SK-N-SH (cell line): ENCODE measurements at regions not wholly inside any gene's neighbourhood (a gene's known extent, or its start where the extent isn't known, plus 50 kb on each side); places are given as distances from the start of the nearest gene placed in this dataset.

Experiments used
- CTCF ChIA-PET: fragments of 300-600, 350-600 bp; formaldehyde crosslinking; extraction: SDS; loops from one replicate; lab custom pipeline; 2021; lab: Yijun Ruan, JAX
- POLR2A ChIA-PET: fragments of 350-600 bp; sonication (Branson Sonifier 250); formaldehyde crosslinking; extraction: SDS; loops from one replicate; lab custom pipeline; 2020; ENCODE audit warnings: antibody characterized with exemption, inconsistent platforms; lab: Yijun Ruan, JAX
- DNase-seq: peaks from one replicate; pipeline ENCODE4 v3.0.0; 2012
- H2AFZ ChIP-seq: fragments of 200-600 bp; sonication (generic); 2 replicates; pipeline ENCODE4 v1.8.1; 2016; ENCODE audit warnings: antibody characterized with exemption, mild to moderate bottlenecking, low read depth
- H3F3A ChIP-seq: fragments of 200-600 bp; sonication (generic); replicated peaks from 2 replicates; pipeline ENCODE3; 2016; ENCODE audit warnings: antibody characterized with exemption, mild to moderate bottlenecking; ENCODE audit not compliant: insufficient read depth
- H3K27ac ChIP-seq, 2 experiments: fragments of 200-500 bp in 1 of 2; fragments of 200-600 bp in 1 of 2; sonication (Bioruptor generic) in 1 of 2; sonication (generic), shearing (Covaris generic) in 1 of 2; 2 replicates each; pipeline versions ENCODE4 v1.5.1 to v1.6.1; 2014 to 2016; ENCODE audit warnings: low read depth in 2 of 2, inconsistent platforms in 1 of 2, low read length in 1 of 2, mild to moderate bottlenecking in 1 of 2, mixed read lengths in 1 of 2
- H3K27me3 ChIP-seq: fragments of 200-600 bp; sonication (generic), shearing (Covaris generic); 2 replicates; pipeline ENCODE4 v1.6.1; 2016; ENCODE audit warnings: mixed run types; ENCODE audit not compliant: insufficient read depth
- H3K36me3 ChIP-seq, 2 experiments: fragments of 200-500 bp in 1 of 2; fragments of 200-600 bp in 1 of 2; sonication (Bioruptor generic) in 1 of 2; sonication (generic) in 1 of 2; replicated peaks in 1 of 2; 2 replicates each; pipeline versions ENCODE3 to v1.5.1; 2014 to 2016; ENCODE audit warnings: low read length in 1 of 2, mild to moderate bottlenecking in 1 of 2; ENCODE audit not compliant: insufficient read depth in 2 of 2, control insufficient read depth in 1 of 2
- H3K4me1 ChIP-seq, 2 experiments: fragments of 200-500 bp in 1 of 2; fragments of 200-600 bp in 1 of 2; sonication (Bioruptor generic) in 1 of 2; sonication (generic), shearing (Covaris generic) in 1 of 2; 2 replicates each; pipeline versions ENCODE4 v1.5.1 to v1.6.1; 2014 to 2016; ENCODE audit warnings: low read depth in 1 of 2, low read length in 1 of 2, mixed run types in 1 of 2; ENCODE audit not compliant: insufficient read depth in 2 of 2, control insufficient read depth in 1 of 2
- H3K4me2 ChIP-seq: fragments of 200-600 bp; sonication (generic), shearing (Covaris generic); 2 replicates; pipeline ENCODE4 v1.6.1; 2017; ENCODE audit warnings: mixed run types
- H3K4me3 ChIP-seq, 2 experiments: fragments of 200-500 bp in 1 of 2; fragments of 200-600 bp in 1 of 2; sonication (Bioruptor generic) in 1 of 2; sonication (generic), shearing (Covaris generic) in 1 of 2; 2 replicates each; pipeline versions ENCODE4 v1.5.1 to v1.8.1; 2014 to 2016; ENCODE audit warnings: low read depth in 2 of 2, inconsistent platforms in 1 of 2, low read length in 1 of 2, mild to moderate bottlenecking in 1 of 2, mixed read lengths in 1 of 2, moderate library complexity in 1 of 2
- H3K79me2 ChIP-seq: fragments of 200-600 bp; sonication (generic); 2 replicates; pipeline ENCODE4 v1.8.1; 2017; ENCODE audit warnings: mild to moderate bottlenecking; ENCODE audit not compliant: insufficient read depth
- H3K9ac ChIP-seq: fragments of 200-600 bp; sonication (generic); 2 replicates; pipeline ENCODE4 v1.6.1; 2017; ENCODE audit warnings: mixed run types
- H3K9me2 ChIP-seq: fragments of 200-600 bp; sonication (generic); 2 replicates; pipeline ENCODE4 v1.6.1; 2017; ENCODE audit warnings: mixed run types
- H3K9me3 ChIP-seq: fragments of 200-600 bp; sonication (generic); 2 replicates; pipeline ENCODE4 v1.6.1; 2017; ENCODE audit warnings: mixed run types, mild to moderate bottlenecking, moderate library complexity
- H4K20me1 ChIP-seq: fragments of 200-600 bp; sonication (generic); 2 replicates; pipeline ENCODE4 v1.6.1; 2017; ENCODE audit warnings: mild to moderate bottlenecking, mixed run types; ENCODE audit not compliant: insufficient read depth
- EP300 ChIP-seq, 2 experiments: IDR thresholded peaks; 2 replicates each; pipeline versions ENCODE4 v1.4.0 to v1.6.1; 2012; ENCODE audit warnings: borderline replicate concordance in 1 of 2, low read depth in 1 of 2, low read length in 1 of 2
- EZH2phosphoT487 ChIP-seq: fragments of 200-600 bp; sonication (generic); IDR thresholded peaks from 2 replicates; pipeline ENCODE4 v1.6.1; 2017; ENCODE audit warnings: low read depth, mixed run types, mild to moderate bottlenecking, antibody characterized with exemption, moderate library complexity, borderline replicate concordance
- GABPA ChIP-seq: IDR thresholded peaks from 2 replicates; pipeline ENCODE4 v1.4.0; 2012; ENCODE audit warnings: low read depth, mild to moderate bottlenecking
- JUND ChIP-seq: IDR thresholded peaks from 2 replicates; pipeline ENCODE4 v1.4.0; 2012
- MAX ChIP-seq: IDR thresholded peaks from 2 replicates; pipeline ENCODE4 v1.4.0; 2012; ENCODE audit warnings: low read depth
- MEF2A ChIP-seq: IDR thresholded peaks from 2 replicates; pipeline ENCODE4 v1.4.0; 2012; ENCODE audit warnings: low read depth, borderline replicate concordance
- NRF1 ChIP-seq: IDR thresholded peaks from 2 replicates; pipeline ENCODE4 v1.6.1; 2012; ENCODE audit warnings: low read depth, mild to moderate bottlenecking, low read length
- PBX3 ChIP-seq: IDR thresholded peaks from 2 replicates; pipeline ENCODE4; 2012
- RAD21 ChIP-seq: IDR thresholded peaks from 2 replicates; pipeline ENCODE4 v1.6.1; 2012; ENCODE audit warnings: mild to moderate bottlenecking, low read length
- SMC3 ChIP-seq: IDR thresholded peaks from 2 replicates; pipeline ENCODE4 v1.6.1; 2012; ENCODE audit warnings: low read depth, low read length, improper control_type of control experiment
- TCF12 ChIP-seq: IDR thresholded peaks from 2 replicates; pipeline ENCODE4 v1.4.0; 2012
- WGBS: methylation state at CpG from one replicate; pipeline ENCODE4 v1.1.6; 2017; ENCODE audit warnings: low lambda C conversion rate; 5-methylcytosine and 5-hydroxymethylcytosine counted together
- TF ChIP-seq, protein P1 (sequence below): IDR thresholded peaks from 2 replicates; pipeline ENCODE4 v1.4.0; 2012; ENCODE audit warnings: low read depth, borderline replicate concordance
- TF ChIP-seq, protein P2 (sequence below): fragments of 200-600 bp; sonication (generic); IDR thresholded peaks from 2 replicates; pipeline ENCODE4 v1.6.1; 2017; ENCODE audit warnings: antibody characterized with exemption, mild to moderate bottlenecking, moderate library complexity
- TF ChIP-seq, protein P3 (sequence below): IDR thresholded peaks from 2 replicates; pipeline ENCODE4 v1.6.1; 2012; ENCODE audit warnings: mild to moderate bottlenecking, low read depth, low read length, moderate library complexity
- TF ChIP-seq, protein P4 (sequence below): fragments of 150-350 bp; IDR thresholded peaks from 2 replicates; pipeline ENCODE4 v1.6.1; 2017; ENCODE audit warnings: antibody characterized with exemption, low read length, low read depth, borderline replicate concordance

DNA sequence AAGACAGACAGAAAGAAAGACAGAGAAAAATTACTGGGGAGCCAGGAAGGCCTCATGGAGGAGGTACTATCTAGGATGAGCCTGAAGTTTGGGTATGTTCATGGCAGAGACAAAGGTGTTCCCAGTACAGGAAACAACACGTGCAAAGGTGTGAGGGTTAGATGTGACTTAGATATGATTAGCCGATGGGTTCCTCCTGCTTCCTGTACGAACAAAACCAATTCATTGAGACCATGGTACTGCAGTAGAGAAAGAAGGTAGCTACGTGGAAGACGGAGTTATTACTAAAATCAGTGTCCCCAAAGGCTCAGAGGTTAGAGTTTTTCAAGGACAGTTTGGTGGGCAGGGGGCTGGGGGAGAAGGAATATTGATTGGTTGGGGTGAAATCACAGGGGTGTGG lies 55.2 kb upstream of the CHST3 start:
- WGBS: 76% methylated on average over 5 of the region's 5 CpGs
- Histone ChIP-seq H2AFZ (no peak overlapping the region), H3K4me1 (no peaks in the 10 kb centered on the region), H3K4me3 (no peak overlapping the region), H4K20me1 (no peaks in the 10 kb centered on the region), H3K9me2 (no peaks in the 10 kb centered on the region), H3K27ac (no peak overlapping the region), H3K27me3 (no peaks in the 10 kb centered on the region), H3K4me2 (no peak overlapping the region), H3K9me3 (no peaks in the 10 kb centered on the region), H3K9ac (no peak overlapping the region), H3F3A (no peaks in the 10 kb centered on the region), H3K79me2 (no peaks in the 10 kb centered on the region), H3K36me3 (no peaks in the 10 kb centered on the region)
- ChIA-PET POLR2A (no interaction called here), CTCF (interaction anchor here (0.7 to 2.5 kb wide), 2 partner anchors 13 to 601 kb away, joined by 3 to 17 read pairs; no protein-coding TSS in a partner anchor)
- no peak for DNase-seq
- no peak for TF ChIP-seq RAD21
- TF ChIP-seq, protein P1, sequence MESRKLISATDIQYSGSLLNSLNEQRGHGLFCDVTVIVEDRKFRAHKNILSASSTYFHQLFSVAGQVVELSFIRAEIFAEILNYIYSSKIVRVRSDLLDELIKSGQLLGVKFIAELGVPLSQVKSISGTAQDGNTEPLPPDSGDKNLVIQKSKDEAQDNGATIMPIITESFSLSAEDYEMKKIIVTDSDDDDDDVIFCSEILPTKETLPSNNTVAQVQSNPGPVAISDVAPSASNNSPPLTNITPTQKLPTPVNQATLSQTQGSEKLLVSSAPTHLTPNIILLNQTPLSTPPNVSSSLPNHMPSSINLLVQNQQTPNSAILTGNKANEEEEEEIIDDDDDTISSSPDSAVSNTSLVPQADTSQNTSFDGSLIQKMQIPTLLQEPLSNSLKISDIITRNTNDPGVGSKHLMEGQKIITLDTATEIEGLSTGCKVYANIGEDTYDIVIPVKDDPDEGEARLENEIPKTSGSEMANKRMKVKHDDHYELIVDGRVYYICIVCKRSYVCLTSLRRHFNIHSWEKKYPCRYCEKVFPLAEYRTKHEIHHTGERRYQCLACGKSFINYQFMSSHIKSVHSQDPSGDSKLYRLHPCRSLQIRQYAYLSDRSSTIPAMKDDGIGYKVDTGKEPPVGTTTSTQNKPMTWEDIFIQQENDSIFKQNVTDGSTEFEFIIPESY: no peak
- TF ChIP-seq, protein P2, sequence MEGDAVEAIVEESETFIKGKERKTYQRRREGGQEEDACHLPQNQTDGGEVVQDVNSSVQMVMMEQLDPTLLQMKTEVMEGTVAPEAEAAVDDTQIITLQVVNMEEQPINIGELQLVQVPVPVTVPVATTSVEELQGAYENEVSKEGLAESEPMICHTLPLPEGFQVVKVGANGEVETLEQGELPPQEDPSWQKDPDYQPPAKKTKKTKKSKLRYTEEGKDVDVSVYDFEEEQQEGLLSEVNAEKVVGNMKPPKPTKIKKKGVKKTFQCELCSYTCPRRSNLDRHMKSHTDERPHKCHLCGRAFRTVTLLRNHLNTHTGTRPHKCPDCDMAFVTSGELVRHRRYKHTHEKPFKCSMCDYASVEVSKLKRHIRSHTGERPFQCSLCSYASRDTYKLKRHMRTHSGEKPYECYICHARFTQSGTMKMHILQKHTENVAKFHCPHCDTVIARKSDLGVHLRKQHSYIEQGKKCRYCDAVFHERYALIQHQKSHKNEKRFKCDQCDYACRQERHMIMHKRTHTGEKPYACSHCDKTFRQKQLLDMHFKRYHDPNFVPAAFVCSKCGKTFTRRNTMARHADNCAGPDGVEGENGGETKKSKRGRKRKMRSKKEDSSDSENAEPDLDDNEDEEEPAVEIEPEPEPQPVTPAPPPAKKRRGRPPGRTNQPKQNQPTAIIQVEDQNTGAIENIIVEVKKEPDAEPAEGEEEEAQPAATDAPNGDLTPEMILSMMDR: no peak
- TF ChIP-seq EZH2phosphoT487: no peak
- TF ChIP-seq EP300 (IDR thresholded peaks at IDR 0.05; ENCODE audit: borderline replicate concordance in 1 of 2, low read depth in 1 of 2, low read length in 1 of 2): no peak
- no peak for TF ChIP-seq TCF12
- no peak for TF ChIP-seq NRF1
- no peak for TF ChIP-seq PBX3

- H3K4me1 ChIP-seq: no peaks in the 10 kb centered on the region; a peak in 1 of 4 replicates
- H3K9me3 ChIP-seq: no peaks in the 10 kb centered on the region
- H3K36me3 ChIP-seq: no peaks in the 10 kb centered on the region
- no peaks in the 10 kb centered on the region for H3F3A ChIP-seq
- H3K27me3 ChIP-seq: no peaks in the 10 kb centered on the region
- no peaks in the 10 kb centered on the region for H4K20me1 ChIP-seq
- no peaks in the 10 kb centered on the region for H3K9me2 ChIP-seq
- H3K27ac ChIP-seq: no peak overlapping the region
- no peak overlapping the region for H2AFZ ChIP-seq
- H3K4me2 ChIP-seq: no peak overlapping the region
- CTCF ChIA-PET: interaction anchor here (1.2 to 3.4 kb wide), 2 partner anchors 9 to 143 kb away, joined by 3 to 28 read pairs; no protein-coding TSS in a partner anchor
- no peak overlapping the region for H3K9ac ChIP-seq
- H3K79me2 ChIP-seq: no peaks in the 10 kb centered on the region
- no CpG with 5 or more reads among the region's 1 CpG for WGBS
- POLR2A ChIA-PET: no interaction called here
- no peak overlapping the region for H3K4me3 ChIP-seq
- no peak for DNase-seq
- no peak for TF ChIP-seq MAX
- no peak for TF ChIP-seq SMC3
- no peak for TF ChIP-seq MEF2A
- no peak for TF ChIP-seq JUND
- no peak for TF ChIP-seq PBX3
- no peak for TF ChIP-seq GABPA
- TF ChIP-seq, protein P3, sequence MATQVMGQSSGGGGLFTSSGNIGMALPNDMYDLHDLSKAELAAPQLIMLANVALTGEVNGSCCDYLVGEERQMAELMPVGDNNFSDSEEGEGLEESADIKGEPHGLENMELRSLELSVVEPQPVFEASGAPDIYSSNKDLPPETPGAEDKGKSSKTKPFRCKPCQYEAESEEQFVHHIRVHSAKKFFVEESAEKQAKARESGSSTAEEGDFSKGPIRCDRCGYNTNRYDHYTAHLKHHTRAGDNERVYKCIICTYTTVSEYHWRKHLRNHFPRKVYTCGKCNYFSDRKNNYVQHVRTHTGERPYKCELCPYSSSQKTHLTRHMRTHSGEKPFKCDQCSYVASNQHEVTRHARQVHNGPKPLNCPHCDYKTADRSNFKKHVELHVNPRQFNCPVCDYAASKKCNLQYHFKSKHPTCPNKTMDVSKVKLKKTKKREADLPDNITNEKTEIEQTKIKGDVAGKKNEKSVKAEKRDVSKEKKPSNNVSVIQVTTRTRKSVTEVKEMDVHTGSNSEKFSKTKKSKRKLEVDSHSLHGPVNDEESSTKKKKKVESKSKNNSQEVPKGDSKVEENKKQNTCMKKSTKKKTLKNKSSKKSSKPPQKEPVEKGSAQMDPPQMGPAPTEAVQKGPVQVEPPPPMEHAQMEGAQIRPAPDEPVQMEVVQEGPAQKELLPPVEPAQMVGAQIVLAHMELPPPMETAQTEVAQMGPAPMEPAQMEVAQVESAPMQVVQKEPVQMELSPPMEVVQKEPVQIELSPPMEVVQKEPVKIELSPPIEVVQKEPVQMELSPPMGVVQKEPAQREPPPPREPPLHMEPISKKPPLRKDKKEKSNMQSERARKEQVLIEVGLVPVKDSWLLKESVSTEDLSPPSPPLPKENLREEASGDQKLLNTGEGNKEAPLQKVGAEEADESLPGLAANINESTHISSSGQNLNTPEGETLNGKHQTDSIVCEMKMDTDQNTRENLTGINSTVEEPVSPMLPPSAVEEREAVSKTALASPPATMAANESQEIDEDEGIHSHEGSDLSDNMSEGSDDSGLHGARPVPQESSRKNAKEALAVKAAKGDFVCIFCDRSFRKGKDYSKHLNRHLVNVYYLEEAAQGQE: no peak
- TF ChIP-seq, protein P4, sequence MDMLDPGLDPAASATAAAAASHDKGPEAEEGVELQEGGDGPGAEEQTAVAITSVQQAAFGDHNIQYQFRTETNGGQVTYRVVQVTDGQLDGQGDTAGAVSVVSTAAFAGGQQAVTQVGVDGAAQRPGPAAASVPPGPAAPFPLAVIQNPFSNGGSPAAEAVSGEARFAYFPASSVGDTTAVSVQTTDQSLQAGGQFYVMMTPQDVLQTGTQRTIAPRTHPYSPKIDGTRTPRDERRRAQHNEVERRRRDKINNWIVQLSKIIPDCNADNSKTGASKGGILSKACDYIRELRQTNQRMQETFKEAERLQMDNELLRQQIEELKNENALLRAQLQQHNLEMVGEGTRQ: no peak
Observed at GRCh38 chr10:71905164-71905563, 54.1 kb upstream of the PSAP start.
